ENCODE measurements at regions not wholly inside any gene's neighbourhood (a gene's known extent, or its start where the extent isn't known, plus 50 kb on each side); places are given as distances from the start of the nearest gene placed in this dataset.

DNA sequence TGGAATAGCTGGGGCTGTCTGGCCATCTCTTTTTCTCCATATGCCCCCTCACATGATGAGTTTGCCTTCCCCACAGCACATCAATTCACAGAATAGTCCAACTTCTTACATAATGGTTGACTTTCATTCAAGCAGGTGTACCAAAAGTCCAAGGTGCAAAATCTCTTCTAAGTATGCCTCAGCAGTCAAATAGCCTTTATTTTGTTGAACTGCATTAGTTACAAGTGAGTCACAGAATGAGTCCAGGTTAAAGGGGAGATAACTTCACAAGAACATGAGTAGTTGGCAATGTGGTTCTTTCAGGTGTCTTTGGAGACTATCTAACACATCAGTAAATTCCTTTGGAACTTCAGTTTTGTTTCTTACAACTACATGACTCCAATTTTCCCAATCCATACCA is 672.5 kb downstream of the PRELID2 start:
- Mint-ChIP-seq H3K4me1 (peaks cover 12% of the 10 kb centered on the region), H3K9me3 (no peaks in the 10 kb centered on the region), H3K4me3 (no peak overlapping the region), H3K27ac (no peak overlapping the region), H3K36me3 (no peaks in the 10 kb centered on the region), H3K27me3 (ENCODE audit: low read depth) (peaks cover 4% of the 10 kb centered on the region)
- TF ChIP-seq CTCF (IDR thresholded peaks at IDR 0.05; ENCODE audit: unreplicated experiment) = no peak
- no peak for DNase-seq (ENCODE audit: low spot score in 2 of 2, unreplicated experiment in 2 of 2)

DNA sequence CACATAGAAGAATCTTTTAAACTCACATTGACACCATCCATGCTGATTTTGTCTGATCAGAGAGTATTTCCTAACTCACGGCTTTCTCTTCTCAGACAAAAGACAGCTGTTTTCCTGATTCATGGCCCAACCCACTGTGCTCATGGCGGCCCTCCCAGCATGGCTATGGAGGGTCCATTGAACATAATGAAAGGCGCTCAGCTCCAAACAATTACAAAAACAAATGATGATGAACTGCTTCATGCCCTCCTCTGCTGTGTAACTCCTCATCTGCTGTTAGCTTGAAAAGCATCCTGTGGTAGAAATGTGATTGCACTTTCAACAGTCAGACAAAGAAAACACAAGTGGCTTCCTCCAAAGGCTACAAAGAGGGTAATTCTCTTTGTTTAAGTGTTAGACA is 673.8 kb downstream of the PRELID2 start:
- H3K9me3 Mint-ChIP-seq = no peaks in the 10 kb centered on the region

GRCh38 chr5:145160679-145161078 is 674.5 kb downstream of the PRELID2 start:
- H3K27me3 Mint-ChIP-seq (ENCODE audit: low read depth) = peaks cover 4% of the 10 kb centered on the region
- no peak overlapping the region for H3K27ac Mint-ChIP-seq
- TF ChIP-seq CTCF (IDR thresholded peaks at IDR 0.05; ENCODE audit: unreplicated experiment) = no peak
- H3K36me3 Mint-ChIP-seq = no peaks in the 10 kb centered on the region
- no peak overlapping the region for H3K4me3 Mint-ChIP-seq
- DNase-seq (ENCODE audit: low spot score in 2 of 2, unreplicated experiment in 2 of 2) = no peak
- H3K9me3 Mint-ChIP-seq = no peaks in the 10 kb centered on the region
- peaks cover 12% of the 10 kb centered on the region for H3K4me1 Mint-ChIP-seq

More for the DNA sequence above, 673.8 kb downstream of the PRELID2 start:
- Mint-ChIP-seq H3K4me1 (peaks cover 12% of the 10 kb centered on the region), H3K27me3 (ENCODE audit: low read depth) (peaks cover 4% of the 10 kb centered on the region), H3K27ac (no peak overlapping the region), H3K36me3 (no peaks in the 10 kb centered on the region), H3K4me3 (no peak overlapping the region)
- DNase-seq (ENCODE audit: low spot score in 2 of 2, unreplicated experiment in 2 of 2) = no peak
- TF ChIP-seq CTCF (IDR thresholded peaks at IDR 0.05; ENCODE audit: unreplicated experiment) = no peak

DNA sequence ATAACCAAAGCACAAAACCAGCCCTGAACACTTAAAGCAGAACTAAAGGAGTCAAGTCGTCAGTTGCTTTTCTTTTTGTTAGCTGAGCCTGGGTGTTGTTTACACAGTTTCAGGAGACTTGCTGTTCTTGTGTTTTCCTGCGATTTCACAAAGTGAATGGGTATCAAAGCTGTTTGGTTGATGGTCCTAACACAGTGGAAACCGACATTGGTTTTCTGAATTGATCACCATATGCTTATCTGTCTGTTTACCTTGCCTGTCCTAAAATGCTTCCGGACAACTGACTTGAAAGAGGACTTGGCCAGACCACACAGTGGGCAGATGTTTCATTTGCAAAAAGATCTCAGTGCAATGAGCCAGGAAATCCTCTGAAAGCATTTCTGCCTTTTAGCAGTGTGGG is 676.4 kb downstream of the PRELID2 start:
- no peaks in the 10 kb centered on the region for H3K4me1 Mint-ChIP-seq
- TF ChIP-seq CTCF (IDR thresholded peaks at IDR 0.05; ENCODE audit: unreplicated experiment) = no peak
- no peaks in the 10 kb centered on the region for H3K9me3 Mint-ChIP-seq
- H3K4me3 Mint-ChIP-seq = no peak overlapping the region
- H3K27me3 Mint-ChIP-seq (ENCODE audit: low read depth) = peaks cover 4% of the 10 kb centered on the region
- H3K27ac Mint-ChIP-seq = no peak overlapping the region
- DNase-seq (ENCODE audit: low spot score in 2 of 2, unreplicated experiment in 2 of 2) = no peak
- no peaks in the 10 kb centered on the region for H3K36me3 Mint-ChIP-seq

DNA sequence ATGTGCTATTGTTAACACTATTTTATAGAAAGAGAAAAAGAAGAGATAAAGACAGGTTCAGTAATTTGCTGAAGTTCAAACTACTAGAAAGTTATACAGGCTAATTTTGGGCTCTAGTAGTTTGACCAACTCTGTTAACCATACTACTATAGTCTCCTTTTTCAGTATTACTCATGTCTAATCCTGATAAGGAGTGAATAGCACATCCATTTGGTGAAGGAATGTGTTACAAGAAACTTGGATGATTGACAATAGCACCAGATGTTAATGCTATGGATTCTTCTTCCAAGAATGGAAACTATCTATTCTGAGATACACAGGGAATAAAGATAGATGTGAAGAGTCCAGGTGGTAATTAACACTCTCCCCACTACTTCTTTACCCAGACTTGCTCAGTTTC is 677.3 kb downstream of the PRELID2 start:
- no peaks in the 10 kb centered on the region for H3K4me1 Mint-ChIP-seq
- TF ChIP-seq CTCF (IDR thresholded peaks at IDR 0.05; ENCODE audit: unreplicated experiment) = no peak
- no peak overlapping the region for H3K4me3 Mint-ChIP-seq
- no peaks in the 10 kb centered on the region for H3K36me3 Mint-ChIP-seq
- no peak overlapping the region for H3K27ac Mint-ChIP-seq
- DNase-seq (ENCODE audit: low spot score in 2 of 2, unreplicated experiment in 2 of 2) = no peak
- peaks cover 4% of the 10 kb centered on the region for H3K9me3 Mint-ChIP-seq
- peaks cover 4% of the 10 kb centered on the region for H3K27me3 Mint-ChIP-seq (ENCODE audit: low read depth)

DNA sequence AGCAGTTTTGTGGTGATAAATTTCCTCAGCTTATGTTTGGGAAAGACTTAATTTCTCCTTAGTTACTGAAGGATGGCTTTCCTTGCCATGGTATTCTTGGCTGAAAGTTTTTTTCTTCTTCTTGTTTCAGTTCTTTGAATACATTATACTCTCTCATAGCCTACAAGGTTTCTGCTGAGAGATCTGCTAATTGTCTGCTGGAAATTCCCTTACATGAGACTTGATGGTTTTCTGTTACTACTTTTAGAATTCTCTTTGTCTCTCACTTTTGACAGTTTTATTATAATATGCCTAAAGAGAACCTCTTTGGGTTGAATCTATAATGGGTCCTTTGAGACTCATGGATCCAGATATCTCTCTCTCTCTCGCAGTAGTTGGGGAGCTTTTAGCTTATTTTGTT is 693.6 kb downstream of the PRELID2 start:
- no peaks in the 10 kb centered on the region for H3K36me3 Mint-ChIP-seq
- no peak for DNase-seq (ENCODE audit: low spot score in 2 of 2, unreplicated experiment in 2 of 2)
- no peak overlapping the region for H3K27ac Mint-ChIP-seq
- no peak for TF ChIP-seq CTCF (IDR thresholded peaks at IDR 0.05; ENCODE audit: unreplicated experiment)
- H3K4me3 Mint-ChIP-seq = no peak overlapping the region
- no peaks in the 10 kb centered on the region for H3K4me1 Mint-ChIP-seq
- H3K9me3 Mint-ChIP-seq = no peaks in the 10 kb centered on the region
- peaks cover 2% of the 10 kb centered on the region for H3K27me3 Mint-ChIP-seq (ENCODE audit: low read depth)

Data from mesothelial cell of epicardium (in vitro differentiated cells).